HFF-Myc (cell line): ENCODE measurements at regions not wholly inside any gene's neighbourhood (a gene's known extent, or its start where the extent isn't known, plus 50 kb on each side); places are given as distances from the start of the nearest gene placed in this dataset.

ENCODE experiments used
- DNase-seq: peaks from one replicate; pipeline ENCODE4 v3.0.0-alpha.2; 2011; ENCODE audit warnings: low read depth; ENCODE audit errors: extremely low read depth
- H3K4me3 ChIP-seq: replicated peaks from 2 replicates; pipeline ENCODE4 v1.5.1; 2011; ENCODE audit warnings: low read depth, mild to moderate bottlenecking, control low read depth, low read length
- TF ChIP-seq, protein P1 (sequence below): IDR thresholded peaks from 2 replicates; pipeline ENCODE4 v1.5.1; 2012; ENCODE audit warnings: mild to moderate bottlenecking, low read depth, low read length, control low read depth; ENCODE audit errors: missing control alignments

DNA sequence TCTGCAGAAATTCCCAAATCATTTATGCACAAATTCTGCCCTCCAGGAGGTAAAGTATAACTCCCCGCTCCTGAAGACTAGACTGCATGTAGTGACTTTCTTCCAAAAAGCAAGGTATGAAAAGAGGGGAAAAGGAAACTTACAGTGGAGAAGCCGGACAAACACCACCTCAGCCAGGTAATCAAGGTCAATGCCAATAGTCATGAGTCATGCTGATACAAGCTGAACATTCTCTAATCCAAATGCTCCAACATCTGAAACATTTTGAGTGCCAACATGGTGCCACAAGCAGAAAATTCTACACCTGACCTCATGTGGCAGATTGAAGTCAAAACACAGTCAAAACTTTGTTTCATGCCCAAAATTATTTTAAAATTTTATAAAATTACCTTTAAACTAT is 165.6 kb downstream of the FOXA2 start:
- TF ChIP-seq, protein P1, sequence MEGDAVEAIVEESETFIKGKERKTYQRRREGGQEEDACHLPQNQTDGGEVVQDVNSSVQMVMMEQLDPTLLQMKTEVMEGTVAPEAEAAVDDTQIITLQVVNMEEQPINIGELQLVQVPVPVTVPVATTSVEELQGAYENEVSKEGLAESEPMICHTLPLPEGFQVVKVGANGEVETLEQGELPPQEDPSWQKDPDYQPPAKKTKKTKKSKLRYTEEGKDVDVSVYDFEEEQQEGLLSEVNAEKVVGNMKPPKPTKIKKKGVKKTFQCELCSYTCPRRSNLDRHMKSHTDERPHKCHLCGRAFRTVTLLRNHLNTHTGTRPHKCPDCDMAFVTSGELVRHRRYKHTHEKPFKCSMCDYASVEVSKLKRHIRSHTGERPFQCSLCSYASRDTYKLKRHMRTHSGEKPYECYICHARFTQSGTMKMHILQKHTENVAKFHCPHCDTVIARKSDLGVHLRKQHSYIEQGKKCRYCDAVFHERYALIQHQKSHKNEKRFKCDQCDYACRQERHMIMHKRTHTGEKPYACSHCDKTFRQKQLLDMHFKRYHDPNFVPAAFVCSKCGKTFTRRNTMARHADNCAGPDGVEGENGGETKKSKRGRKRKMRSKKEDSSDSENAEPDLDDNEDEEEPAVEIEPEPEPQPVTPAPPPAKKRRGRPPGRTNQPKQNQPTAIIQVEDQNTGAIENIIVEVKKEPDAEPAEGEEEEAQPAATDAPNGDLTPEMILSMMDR: no peak
- H3K4me3 ChIP-seq: no peak overlapping the region
- DNase-seq: no peak

DNA sequence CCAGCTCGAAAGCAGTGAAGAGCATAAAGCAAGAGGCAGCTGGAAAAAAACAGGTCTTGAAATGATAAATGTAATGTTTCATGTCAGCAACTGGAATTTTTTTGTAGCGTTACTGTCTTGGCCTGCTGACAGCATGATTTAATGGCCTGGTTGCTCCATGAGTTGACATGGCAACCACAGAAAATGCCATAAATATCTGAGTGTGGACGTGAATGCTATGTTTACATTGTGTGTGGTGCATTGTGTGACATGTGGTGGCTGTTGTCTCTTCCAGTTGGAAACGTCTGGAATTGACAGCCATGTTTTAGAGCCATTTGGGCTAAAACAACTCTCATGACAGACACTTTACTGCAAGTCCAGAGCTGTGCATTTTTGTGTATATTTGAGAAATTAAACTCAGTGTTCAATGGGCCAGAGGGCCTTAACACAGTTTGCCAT is 170.0 kb downstream of the FOXA2 start:
- TF ChIP-seq, protein P1: no peak
- DNase-seq: no peak
- no peak overlapping the region for H3K4me3 ChIP-seq

DNA sequence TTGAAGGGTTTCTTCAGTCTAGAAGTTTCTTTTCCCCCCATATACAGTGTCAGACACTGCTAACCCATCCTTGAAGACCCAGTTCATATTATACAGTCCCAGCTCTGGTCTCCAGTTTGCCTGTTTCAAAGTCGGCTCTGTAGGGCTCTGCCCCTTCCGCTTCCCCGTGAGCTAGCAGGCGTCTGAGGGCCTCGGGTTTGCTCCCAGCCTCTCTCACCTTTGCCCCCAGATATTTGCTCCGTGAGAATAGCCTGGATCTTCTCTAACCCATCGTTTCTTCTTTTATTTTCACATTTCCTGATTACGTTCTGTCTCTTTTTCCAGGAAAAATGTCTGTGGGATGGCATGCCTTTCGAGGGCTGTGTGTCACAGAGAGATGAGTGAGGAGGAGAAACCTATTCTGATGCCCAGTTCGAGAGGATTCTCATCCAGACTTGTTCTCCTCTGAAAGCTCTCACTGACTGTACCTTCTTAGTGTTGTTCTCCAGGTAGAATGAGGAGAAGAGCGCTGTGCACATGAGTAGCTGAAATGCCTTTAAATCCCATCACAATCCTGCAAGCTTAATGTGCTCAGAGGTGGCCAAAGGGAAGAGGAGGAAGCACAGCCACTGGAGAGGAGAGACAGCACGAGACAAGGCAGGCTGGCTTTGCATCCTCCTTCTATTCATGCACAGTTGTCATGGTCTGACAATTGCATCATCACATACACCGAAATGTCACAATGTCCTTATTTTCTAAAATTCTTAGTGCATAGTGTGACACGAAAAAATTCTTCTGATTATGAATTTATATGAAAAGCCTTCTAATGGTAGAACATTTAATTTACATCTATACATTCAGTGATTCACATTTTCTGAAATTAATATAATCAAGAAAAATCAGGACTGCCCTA is 171.1 kb downstream of the FOXA2 start:
- TF ChIP-seq, protein P1: no peak
- DNase-seq: no peak

DNA sequence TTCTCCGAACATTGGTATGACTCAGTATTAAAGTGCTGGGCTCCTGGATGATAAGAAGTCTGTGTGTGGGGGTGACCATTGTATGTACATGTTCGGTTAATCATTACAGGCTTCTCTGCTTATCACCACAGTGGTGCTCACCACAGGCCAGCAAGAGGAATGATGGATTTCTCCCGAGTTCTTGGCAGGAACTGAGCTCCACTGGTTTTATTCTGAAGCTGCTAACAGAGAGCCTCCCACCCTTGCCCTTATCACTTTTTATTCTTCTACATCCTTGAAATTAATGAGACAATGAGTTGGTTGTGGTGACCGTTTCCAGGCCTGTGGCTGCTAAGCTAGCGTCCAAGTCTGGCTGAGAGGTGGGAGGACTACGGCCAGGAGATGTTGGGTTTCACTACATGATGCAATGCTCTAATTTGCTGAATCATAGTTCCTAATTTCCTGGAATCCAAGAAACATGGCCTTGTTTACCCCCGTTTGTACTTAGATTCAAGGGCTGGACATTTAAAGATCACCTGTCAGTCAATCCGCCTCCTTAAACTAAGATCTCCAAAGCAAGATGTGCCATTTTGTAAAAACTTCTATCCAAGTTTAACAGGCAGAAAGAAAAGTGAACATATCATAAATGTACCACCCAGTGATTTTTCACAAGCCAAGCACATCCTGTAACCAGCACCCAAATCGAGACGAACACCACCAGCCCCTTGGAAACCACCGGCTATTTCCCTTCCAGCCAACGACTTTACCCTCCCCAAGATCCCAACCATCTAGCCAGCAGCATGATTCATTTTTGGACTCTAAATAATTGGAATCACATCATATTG is 172.5 kb downstream of the FOXA2 start:
- TF ChIP-seq, protein P1: no peak
- no peak for DNase-seq
- no peak overlapping the region for H3K4me3 ChIP-seq

More for the DNA sequence above, 171.1 kb downstream of the FOXA2 start:
- no peak overlapping the region for H3K4me3 ChIP-seq

DNA sequence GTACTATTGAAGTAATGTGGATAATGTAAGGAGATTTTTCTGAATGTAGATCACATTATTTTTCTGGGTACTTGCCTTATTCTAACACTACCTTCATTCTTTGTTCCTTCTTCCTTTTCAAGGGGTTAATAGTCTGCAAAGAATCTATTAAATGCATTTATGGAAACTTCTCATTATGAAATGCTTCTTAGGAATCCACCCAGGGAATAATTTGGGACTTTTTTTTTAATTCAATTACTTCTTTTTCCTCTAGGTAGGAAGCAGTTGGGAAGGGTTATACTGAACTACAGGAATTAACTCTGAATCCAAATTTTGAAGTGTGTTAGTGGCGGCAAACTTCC is 173.1 kb downstream of the FOXA2 start:
- H3K4me3 ChIP-seq: no peak overlapping the region
- TF ChIP-seq, protein P1: no peak
- DNase-seq: no peak

DNA sequence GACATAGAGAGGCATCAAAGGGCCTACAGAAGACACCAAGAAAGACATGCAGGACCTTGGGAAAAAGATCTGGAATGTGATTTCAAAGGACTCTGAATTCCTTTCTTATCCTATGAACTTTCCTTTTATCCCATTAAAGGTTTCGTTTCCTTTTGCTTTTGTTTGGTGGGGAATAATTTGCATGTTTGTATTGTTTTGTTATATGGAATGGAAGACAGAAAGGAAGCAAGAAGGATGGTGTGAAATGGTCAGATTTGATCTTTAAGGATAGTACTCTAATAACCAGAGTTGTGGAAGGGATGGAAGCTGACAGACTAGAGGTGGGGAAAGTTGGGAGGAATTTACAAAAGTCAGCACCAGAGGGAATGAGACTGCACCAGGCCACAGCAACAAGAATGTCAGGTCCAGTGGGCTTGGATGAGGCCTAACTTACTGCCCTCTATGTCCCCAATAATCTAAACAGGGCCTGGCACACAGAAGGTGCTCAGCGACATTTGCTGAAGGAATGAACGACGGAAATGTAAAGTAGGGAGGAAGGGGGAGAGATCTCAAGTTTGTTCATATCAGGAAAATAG is 173.7 kb downstream of the FOXA2 start:
- DNase-seq: no peak
- TF ChIP-seq, protein P1: no peak
- H3K4me3 ChIP-seq: no peak overlapping the region
